SU-DHL-6 (cell line): ENCODE measurements at regions not wholly inside any gene's neighbourhood (a gene's known extent, or its start where the extent isn't known, plus 50 kb on each side); places are given as distances from the start of the nearest gene placed in this dataset.

Experiments
- H2AFZ ChIP-seq: fragments of 200-600 bp; sonication (generic); 2 replicates; pipeline ENCODE4 v1.6.1; 2014; ENCODE audit warnings: low read depth, mild to moderate bottlenecking, moderate library complexity, mixed read lengths, antibody characterized with exemption, low read length; ENCODE audit not compliant: severe bottlenecking
- H3F3A ChIP-seq: fragments of 200-600 bp; shearing (Covaris generic); 2 replicates; pipeline ENCODE4 v1.6.0; 2016; ENCODE audit warnings: antibody characterized with exemption, mild to moderate bottlenecking; ENCODE audit not compliant: insufficient read depth
- H3K27ac ChIP-seq: fragments of 200-600 bp; sonication (generic); 2 replicates; pipeline ENCODE4 v1.5.1; 2016; ENCODE audit warnings: low read depth, mild to moderate bottlenecking, low read length, moderate library complexity, mixed read lengths
- H3K27me3 ChIP-seq: fragments of 200-600 bp; sonication (generic), shearing (Covaris generic); 2 replicates; pipeline ENCODE4 v1.6.0; 2014; ENCODE audit warnings: mild to moderate bottlenecking, low read length
- H3K36me3 ChIP-seq: fragments of 200-600 bp; sonication (generic); 2 replicates; pipeline ENCODE4 v1.6.1; 2014; ENCODE audit warnings: mild to moderate bottlenecking, low read length, mixed read lengths
- H3K4me2 ChIP-seq: fragments of 300-600, 200-600 bp; shearing (Covaris generic), sonication (generic); 2 replicates; pipeline ENCODE4 v1.6.0; 2014; ENCODE audit warnings: low read length, low read depth, mild to moderate bottlenecking; ENCODE audit not compliant: poor library complexity, severe bottlenecking
- H3K4me3 ChIP-seq: fragments of 200-600 bp; sonication (generic); 2 replicates; pipeline ENCODE4 v1.5.1; 2014; ENCODE audit warnings: antibody characterized with exemption, low read length, mild to moderate bottlenecking, mixed read lengths; ENCODE audit not compliant: insufficient read depth, poor library complexity, severe bottlenecking
- H3K79me2 ChIP-seq: fragments of 200-600 bp; sonication (generic); 2 replicates; pipeline ENCODE4 v1.6.1; 2014; ENCODE audit warnings: mild to moderate bottlenecking, low read length, moderate library complexity; ENCODE audit not compliant: insufficient read depth
- H3K9ac ChIP-seq: fragments of 200-600 bp; sonication (generic); 2 replicates; pipeline ENCODE4 v1.7.0; 2014; ENCODE audit warnings: mild to moderate bottlenecking, low read length
- H3K9me2 ChIP-seq: fragments of 200-600 bp; sonication (generic); replicated peaks from 2 replicates; pipeline ENCODE4 v1.6.1; 2014; ENCODE audit warnings: low read length; ENCODE audit not compliant: insufficient read depth
- H3K9me3 ChIP-seq: fragments of 200-600 bp; sonication (generic); 2 replicates; pipeline ENCODE4 v1.6.1; 2014; ENCODE audit warnings: low read length, mixed read lengths; ENCODE audit not compliant: insufficient read depth
- H4K20me1 ChIP-seq: fragments of 200-600 bp; sonication (generic); 2 replicates; pipeline ENCODE4 v1.6.1; 2014; ENCODE audit warnings: low read depth, mild to moderate bottlenecking, antibody characterized with exemption, low read length, moderate library complexity, mixed read lengths
- EZH2phosphoT487 ChIP-seq: fragments of 200-600 bp; sonication (generic), shearing (Covaris generic); conservative IDR thresholded peaks from 2 replicates; pipeline ENCODE4 v1.6.1; 2018; ENCODE audit warnings: mild to moderate bottlenecking, antibody characterized with exemption, low read length, moderate library complexity, mixed read lengths
- TF ChIP-seq, protein P1 (sequence below): fragments of 200-600 bp; sonication (generic); IDR thresholded peaks from one replicate; pipeline ENCODE4 v1.5.1; 2017; ENCODE audit warnings: antibody characterized with exemption, mild to moderate bottlenecking, low read length, moderate library complexity; ENCODE audit not compliant: insufficient read depth, poor library complexity, severe bottlenecking

DNA sequence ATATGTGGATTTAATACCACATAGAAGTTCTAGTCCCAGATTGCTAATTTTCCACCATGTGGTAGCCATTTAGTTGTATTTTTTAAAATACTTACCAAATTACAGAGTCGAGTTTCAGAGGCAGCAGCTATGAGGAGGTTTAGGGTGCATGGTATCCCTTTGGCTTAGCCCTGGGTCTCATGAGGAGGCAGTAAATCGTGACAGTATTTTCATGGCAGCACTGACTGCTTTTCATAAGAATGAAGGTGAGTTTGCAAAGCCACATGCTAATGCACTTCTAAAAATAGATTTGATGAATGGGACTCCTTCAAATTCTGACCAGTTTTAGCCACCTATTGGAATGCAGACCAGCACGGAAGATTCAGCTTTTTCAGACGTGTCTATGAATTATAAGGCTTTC lies 114.0 kb upstream of the FRG1 start:
- Histone ChIP-seq H3K27ac (no peak overlapping the region), H3K36me3 (no peaks in the 10 kb centered on the region), H4K20me1 (no peaks in the 10 kb centered on the region), H3K9me2 (no peaks in the 10 kb centered on the region), H3K79me2 (no peaks in the 10 kb centered on the region), H3K4me2 (no peak overlapping the region), H3K27me3 (no peaks in the 10 kb centered on the region), H2AFZ (no peak overlapping the region), H3K9me3 (no peaks in the 10 kb centered on the region), H3K9ac (no peak overlapping the region), H3F3A (no peaks in the 10 kb centered on the region), H3K4me3 (no peak overlapping the region)
- no peak for TF ChIP-seq EZH2phosphoT487
- TF ChIP-seq, protein P1, sequence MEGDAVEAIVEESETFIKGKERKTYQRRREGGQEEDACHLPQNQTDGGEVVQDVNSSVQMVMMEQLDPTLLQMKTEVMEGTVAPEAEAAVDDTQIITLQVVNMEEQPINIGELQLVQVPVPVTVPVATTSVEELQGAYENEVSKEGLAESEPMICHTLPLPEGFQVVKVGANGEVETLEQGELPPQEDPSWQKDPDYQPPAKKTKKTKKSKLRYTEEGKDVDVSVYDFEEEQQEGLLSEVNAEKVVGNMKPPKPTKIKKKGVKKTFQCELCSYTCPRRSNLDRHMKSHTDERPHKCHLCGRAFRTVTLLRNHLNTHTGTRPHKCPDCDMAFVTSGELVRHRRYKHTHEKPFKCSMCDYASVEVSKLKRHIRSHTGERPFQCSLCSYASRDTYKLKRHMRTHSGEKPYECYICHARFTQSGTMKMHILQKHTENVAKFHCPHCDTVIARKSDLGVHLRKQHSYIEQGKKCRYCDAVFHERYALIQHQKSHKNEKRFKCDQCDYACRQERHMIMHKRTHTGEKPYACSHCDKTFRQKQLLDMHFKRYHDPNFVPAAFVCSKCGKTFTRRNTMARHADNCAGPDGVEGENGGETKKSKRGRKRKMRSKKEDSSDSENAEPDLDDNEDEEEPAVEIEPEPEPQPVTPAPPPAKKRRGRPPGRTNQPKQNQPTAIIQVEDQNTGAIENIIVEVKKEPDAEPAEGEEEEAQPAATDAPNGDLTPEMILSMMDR, result no peak

DNA sequence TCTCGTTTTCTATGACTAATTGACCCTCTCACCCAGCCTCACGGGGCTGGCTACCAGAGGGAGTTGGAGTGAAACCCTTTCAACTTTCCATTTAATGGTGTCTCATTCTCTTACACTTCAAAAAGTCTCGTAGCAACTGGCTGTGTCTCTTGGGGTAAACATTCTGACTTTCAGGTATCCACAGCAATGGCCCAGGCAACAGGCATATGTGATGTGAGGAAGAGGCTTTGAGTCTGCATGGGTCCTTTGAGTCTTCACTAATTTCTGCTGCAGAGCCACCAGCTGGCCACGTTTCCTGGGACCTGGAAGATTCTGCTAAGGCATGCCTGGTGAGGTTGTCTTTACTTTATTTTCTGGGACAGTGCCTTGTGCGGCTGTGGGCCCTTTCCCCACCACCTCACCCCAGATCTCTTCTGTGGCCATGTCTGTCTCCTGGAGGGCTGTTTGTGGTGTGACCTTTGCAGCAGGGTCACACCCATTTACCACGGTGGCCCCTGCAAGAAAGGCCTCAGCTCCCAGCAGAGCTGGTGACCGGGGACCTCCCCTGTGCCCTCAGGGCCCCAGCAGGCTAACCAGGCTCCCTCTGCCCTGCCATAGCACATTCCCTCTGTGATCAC lies 112.5 kb upstream of the FRG1 start:
- no peak overlapping the region for H3K9ac ChIP-seq

DNA sequence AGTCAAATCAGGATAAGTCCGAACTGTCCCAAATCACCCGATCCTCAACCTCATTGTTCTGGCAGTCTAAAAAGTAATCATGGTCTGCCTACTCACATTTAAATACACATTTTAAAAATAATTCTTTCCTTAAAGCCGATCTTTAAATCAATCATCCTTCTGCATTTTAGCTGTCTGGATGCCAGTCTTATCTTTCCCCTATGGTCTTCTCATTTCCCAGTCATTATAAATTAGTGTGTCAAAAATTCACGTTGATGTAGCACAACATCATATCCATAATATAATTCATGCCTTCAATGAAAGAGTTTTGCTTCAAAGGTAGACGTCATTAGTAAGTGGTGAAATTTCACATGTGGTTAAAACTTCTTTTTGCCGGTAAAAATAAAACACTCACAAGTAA lies 108.1 kb upstream of the FRG1 start:
- Histone ChIP-seq H3K36me3 (no peaks in the 10 kb centered on the region), H3K9me2 (no peaks in the 10 kb centered on the region), H3F3A (no peaks in the 10 kb centered on the region), H3K79me2 (no peaks in the 10 kb centered on the region), H3K4me3 (no peak overlapping the region), H3K9ac (no peak overlapping the region), H4K20me1 (no peaks in the 10 kb centered on the region), H3K27me3 (no peaks in the 10 kb centered on the region), H3K4me2 (no peak overlapping the region), H3K27ac (no peak overlapping the region), H3K9me3 (no peaks in the 10 kb centered on the region; the same call in 1 of the 2 replicates), H2AFZ (no peak overlapping the region)
- no peak for TF ChIP-seq EZH2phosphoT487
- TF ChIP-seq, protein P1, result no peak

More for the DNA sequence above, 112.5 kb upstream of the FRG1 start:
- no peaks in the 10 kb centered on the region for H3K79me2 ChIP-seq
- H3F3A ChIP-seq, result no peaks in the 10 kb centered on the region
- H3K4me3 ChIP-seq, result no peak overlapping the region
- no peak overlapping the region for H2AFZ ChIP-seq
- no peaks in the 10 kb centered on the region for H4K20me1 ChIP-seq
- H3K9me3 ChIP-seq, result no peaks in the 10 kb centered on the region
- no peak overlapping the region for H3K4me2 ChIP-seq
- H3K36me3 ChIP-seq, result no peaks in the 10 kb centered on the region
- H3K9me2 ChIP-seq, result no peaks in the 10 kb centered on the region
- no peak overlapping the region for H3K27ac ChIP-seq
- TF ChIP-seq, protein P1, result no peak
- TF ChIP-seq EZH2phosphoT487, result no peak
- no peaks in the 10 kb centered on the region for H3K27me3 ChIP-seq
